Left renal cortex interstitium (tissue), 4 donors: ENCODE measurements at regions not wholly inside any gene's neighbourhood (a gene's known extent, or its start where the extent isn't known, plus 50 kb on each side); places are given as distances from the start of the nearest gene placed in this dataset.
"Not testable (repeated sequence)": the region's sequence is repeated elsewhere in the genome, so short reads cannot be mapped to it uniquely, and the experiment has no call there.

Experiments
- DNase-seq, 4 donors: peaks; one replicate each; pipeline ENCODE4 v3.0.0-alpha.2; 2013; ENCODE audit warnings: low read depth in 4 of 4, low spot score in 2 of 4, missing footprints in 1 of 4

DNA sequence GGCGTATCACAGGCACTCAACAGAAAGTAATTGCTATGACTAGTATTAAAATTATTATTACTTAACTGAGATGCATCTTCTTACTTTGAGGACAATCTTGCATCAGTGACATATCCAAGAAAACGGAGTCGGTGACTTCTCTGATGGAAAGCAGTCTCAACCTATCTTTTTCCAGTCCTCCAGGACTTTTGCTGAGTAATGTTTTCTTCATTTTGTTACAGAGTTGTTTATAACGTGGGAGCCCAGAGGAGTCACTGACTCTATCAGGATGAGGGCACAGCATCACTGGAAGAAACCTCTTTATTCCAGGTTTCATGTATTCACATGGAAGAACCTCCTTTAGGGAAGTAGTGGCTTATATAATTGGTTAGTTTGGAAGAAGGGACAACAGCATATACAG, 51.5 kb upstream of the MELK start:
- DNase-seq, result no peak

DNA sequence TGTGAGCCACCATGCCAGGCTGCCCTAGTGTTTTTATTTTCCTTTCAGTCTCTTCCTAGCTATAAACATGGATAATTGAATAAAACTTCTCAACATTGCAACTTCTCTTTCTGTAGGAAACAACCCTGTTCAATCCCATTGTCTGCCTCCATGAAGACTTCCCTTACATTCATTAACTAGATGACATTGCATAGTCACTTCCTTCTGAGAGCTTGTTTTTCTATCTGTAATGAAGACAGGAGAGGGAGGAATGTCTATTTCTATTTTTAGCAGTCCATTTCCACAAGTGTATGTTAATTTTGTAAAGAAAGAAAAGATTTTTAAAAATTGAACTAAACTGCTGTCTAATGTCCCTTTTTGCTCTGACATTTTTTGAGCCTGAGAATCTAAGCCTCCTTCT, 55.6 kb upstream of the MELK start:
- no peak for DNase-seq

DNA sequence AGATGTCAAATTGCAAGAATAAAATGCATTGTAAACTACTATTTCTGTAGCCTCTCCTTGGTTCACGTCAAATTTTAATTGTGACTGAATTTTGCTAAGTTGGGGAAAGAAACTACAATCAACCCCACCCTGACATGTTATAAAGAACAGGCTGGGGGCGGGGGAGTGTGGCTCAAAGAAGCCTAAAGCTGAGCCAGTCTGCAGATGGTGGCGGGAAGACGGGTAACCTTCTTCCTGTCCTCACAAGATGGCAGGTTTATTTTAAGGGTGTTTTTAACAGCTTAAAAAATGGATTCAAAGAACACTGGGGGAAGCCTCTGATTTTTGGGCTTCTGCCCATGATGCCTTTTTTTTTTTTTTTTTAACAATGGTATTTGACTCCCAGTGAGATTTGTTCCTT, 68.5 kb upstream of the MELK start:
- no peak for DNase-seq

DNA sequence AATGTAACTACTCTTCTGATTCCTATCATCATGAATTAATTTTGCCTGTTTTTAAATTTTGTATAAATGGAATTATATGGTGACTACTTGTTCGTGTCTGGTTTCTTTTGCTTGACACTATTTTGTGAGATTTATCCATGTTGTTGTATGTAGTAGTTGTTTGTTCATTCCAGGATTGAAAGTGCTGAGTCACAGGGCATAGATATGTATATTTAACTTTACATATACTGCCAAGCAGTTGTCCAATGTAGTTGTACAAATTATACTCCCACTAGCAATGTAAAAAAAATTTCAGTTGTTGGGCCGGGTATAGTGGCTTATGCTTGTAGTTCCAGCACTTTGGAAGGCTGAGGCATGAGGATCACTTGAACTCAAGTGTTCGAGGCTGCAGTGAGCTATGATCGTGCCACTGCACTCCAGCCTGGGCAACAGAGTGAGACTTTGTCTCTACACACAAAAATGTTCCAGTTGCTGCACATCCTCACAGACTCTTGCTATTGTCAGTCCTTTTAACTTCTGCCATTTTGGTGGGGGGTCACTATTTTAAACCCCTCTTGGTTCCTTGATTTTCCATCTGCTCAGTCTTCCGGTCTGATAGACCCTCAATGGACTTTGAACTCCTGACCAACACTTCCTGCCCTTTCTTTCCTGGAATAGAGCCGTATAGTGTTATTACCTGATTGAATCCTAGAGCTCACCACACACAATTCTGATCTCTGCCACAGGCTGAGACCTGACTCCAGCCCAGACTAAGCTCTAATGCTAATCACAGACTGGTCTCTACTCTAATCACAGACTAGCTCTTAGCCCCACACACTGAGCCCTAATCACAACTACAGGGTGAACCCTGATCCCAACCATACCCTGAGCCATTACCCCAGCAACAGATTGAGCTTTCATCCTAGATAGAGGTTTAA, 69.3 kb upstream of the MELK start:
- DNase-seq, result no peak

DNA sequence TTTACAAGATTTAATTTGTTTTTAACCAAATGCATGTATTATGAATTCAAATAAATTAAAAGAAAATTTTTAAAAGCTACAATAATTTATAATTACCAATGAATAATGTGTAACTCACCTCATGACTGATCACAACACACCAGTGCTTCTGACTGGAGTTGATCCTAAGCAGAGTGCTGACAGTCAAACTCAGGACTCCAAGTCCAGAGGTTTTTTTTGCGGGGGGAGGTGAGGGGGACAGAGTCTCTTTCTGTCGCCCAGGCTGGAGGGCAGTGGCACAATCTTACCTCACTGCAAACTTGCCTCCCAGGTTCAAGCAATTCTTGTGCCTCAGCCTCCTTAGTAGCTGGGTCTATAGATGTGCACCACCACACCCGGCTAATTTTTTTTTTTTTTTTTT, 71.0 kb upstream of the MELK start:
- no peak for DNase-seq

DNA sequence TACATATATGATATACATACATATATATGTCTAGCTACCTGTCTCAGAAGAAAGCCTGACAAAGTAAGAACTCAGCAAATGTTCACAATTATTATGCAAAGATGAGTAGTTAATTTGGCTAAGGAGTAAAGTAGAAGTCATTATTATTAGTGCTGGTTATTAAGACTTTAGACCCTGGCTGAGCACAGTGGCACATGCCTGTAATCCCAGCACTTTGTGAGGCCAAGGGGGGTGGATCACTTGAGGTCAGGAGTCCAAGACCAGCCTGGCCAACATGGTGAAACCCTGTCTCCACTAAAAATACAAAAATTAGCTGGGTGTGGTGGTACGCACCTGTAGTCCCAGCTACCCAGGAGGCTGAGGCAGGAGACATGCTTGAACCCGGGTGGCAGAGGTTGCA, 71.8 kb upstream of the MELK start:
- not testable (repeated sequence) for DNase-seq

DNA sequence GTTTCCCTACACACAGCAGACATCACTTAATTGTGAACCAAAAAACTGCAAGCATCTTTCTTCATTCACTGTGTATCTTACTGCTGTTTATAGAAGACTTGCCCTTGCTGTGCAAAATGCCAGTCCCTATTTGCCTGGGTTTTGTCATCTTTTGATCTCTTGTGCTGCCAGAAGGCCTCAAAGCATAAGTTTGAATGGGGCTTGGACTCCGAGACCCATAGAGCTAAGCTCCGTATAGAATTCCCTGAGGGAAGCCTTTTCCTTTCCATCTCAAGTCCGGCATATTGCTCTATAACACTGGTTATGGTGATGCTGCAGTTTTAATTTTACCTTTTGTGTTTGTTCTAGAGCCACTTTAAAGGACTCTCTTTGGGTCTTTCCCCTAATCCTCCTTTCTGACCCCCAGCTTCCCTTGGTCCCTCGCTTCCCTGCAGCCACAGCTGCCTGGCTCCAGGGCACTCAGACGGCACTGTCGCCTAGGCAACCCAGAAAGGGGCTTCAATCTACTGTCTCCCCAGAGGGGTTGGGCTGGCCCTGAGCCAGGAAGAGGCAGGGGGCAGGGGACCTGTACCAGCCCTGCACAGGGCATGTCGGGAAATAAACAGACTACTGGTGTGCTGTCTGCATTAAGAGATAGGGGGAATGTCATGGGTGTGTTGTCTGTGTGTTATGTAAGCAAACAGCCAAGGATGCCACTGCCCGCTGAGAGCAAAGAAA, 73.4 kb upstream of the MELK start:
- DNase-seq, result peak in 1 of 4 donors; percentile 65

DNA sequence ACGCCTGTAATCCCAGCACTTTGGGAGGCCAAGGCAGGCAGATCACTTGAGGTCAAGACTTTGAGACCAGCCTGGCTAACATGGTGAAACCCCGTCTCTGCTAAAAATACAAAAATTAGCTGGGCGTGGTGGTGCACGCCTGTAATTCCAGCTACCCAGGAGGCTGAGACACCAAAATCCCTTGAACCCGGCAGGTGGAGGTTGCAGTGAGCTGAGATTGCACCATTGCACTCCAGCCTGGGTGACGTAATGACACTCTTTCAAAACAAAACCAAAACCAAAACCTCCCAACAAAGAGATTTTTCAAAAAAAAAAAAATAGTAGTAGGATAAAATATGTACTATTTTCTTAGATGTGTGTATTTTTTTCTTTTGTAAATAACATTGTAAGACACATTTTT, 79.1 kb upstream of the MELK start:
- DNase-seq, result not testable (repeated sequence)

DNA sequence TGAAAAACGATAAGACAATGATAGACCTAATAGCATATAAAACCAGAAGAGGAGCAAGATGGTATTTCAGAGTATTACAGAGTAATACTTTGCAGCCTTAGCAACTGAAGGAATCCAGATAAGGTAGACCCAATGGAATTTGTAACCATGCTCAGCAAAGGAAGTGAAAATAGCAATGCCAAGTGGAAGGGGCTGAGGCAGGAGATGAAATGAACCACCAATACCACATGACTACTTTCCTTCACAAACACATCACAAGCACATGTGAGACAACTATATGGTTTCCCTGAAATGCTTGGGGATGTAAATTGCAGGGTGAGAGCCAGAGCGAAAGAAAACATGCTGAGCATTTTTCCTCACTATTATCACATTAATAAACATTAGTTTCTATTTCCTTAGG, 79.8 kb upstream of the MELK start:
- no peak for DNase-seq

DNA sequence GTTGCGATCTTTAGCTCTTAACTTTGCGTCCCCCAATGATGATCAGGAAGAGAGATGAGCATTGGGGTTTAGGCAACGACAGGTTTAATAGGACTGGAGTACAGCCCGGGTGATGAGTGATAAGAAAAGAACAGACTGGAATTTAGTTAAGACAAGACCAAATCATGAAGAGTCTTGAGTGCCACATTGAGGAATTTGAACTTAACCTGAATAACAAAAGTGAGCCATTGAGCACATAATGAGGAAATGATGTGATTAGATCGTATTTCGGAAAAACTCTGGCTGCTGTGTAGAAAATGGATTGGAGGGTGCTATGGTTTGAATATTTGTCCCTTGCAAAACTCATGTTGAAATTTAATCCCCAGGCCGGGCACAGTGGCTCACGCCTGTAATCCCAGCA, 83.2 kb upstream of the MELK start:
- DNase-seq, result no peak

DNA sequence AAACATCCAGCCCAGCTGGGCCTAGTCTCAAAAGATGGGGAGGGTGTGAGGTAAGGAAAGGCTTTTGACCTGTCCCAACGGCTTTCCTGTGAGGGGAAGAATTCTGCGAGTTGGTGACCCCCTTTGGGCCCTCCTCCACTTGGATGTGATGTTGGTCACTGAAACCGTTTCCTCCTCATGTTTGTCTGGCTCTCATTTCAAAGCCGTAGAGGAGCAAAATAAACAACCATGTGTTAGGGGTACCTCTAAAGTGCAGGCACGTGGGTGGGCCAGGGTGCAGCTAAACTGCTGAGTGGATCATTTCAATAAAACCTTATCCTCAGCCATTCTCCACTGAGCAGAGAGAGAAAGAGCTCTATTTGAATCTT, 84.3 kb upstream of the MELK start:
- no peak for DNase-seq

DNA sequence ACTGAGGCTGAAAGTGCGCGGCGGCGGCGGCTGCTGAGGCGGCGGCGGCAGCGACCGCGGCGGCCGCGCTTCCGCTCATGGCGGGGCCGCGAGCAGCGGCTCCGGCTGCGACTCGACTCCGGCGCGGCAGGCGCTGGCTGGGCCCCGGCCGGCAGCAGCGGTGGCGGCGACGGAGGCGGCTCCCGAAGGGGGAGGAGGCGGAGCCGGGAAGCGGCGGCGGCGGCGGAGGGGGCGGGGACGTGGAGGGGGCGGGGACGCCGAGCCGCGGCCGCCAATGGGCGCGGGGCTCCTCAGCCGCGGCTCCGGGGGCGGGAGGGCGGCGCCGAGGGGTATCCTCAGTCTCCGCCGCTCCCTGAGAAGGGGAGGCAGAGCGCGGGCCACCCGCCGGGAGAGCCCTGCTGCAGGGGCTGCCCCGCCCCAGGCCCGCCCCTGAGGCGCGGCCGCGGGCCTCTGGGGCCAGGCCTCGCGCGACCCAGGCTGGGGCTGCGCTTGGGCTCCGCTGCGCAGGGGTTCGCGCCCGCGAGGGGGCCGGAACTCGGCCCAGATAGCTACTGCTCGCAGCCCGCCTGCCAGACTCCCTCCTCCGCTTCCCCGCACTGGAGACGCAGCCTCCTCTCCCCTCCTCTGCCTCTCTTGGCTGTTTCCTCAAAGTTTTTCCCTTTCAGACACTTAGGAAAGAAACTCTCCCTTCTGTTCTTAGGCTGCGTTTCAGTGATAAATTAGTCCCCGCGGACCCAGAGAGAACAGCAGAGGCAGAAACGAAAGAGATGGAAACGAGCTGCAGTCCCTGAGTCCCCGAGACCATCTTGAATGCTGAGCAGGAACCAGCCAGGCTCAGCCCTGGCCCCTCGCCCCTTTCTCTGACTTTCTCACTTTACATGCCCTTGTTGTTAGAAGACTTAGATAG, 85.0 kb upstream of the MELK start:
- peak; percentile 78 to 86 (median 82) for DNase-seq

DNA sequence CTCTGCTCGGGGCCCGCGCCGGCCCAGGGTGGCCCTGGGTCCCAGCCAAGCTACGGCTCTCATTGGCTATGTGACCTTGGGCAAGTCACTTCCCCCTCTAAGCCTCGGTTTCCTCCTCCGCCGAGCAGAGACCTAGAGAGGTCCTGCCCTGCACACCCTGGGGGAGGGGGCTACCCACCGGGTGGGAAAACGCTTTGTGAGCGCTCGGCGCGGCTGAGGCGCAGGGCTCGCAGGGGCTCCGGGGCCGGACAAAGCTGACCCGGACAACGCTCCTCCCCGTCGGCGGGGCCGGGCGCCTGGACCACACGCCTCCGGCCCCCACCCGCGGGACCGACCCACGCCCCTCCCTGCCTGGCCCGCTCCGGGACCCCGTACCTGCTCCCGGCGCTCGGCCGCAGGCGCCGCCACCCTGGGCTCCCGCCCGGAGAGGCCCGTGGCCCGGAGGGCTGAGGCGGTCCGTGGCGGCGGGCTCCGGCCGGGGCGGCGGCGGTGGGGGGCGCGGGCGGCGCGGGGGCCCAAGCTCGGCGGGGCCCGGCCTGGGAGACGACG, 85.7 kb upstream of the MELK start:
- DNase-seq, result no peak

DNA sequence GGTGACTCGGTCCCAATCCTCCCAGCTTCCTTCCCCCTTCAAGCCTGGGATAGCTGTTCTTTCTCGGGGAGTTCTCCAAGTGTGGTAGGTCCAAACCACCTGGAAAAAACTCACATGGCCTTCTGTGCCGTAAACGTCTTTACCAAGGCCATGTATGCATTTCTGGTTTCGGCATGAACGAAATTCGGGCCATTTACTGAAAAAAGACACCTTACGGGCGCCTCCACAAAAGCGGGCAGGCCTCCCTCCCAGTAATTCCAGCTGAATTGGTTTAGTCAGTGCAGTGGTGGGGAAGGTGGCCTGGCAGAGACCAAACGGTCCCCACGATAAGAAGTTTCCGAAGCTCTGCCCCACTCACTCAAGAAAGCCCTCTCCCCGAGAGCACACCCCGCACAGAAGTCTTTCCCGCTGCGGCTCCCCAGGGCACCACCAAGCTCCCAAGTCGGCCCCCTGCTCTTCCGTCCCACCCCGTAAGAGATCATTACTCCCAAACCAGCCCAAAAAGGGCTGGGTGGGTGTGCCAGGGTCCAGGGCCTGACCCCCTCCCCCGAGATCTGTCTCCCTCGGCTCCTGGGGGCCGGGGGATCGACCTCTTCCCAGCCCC, 86.3 kb upstream of the MELK start:
- no peak for DNase-seq

DNA sequence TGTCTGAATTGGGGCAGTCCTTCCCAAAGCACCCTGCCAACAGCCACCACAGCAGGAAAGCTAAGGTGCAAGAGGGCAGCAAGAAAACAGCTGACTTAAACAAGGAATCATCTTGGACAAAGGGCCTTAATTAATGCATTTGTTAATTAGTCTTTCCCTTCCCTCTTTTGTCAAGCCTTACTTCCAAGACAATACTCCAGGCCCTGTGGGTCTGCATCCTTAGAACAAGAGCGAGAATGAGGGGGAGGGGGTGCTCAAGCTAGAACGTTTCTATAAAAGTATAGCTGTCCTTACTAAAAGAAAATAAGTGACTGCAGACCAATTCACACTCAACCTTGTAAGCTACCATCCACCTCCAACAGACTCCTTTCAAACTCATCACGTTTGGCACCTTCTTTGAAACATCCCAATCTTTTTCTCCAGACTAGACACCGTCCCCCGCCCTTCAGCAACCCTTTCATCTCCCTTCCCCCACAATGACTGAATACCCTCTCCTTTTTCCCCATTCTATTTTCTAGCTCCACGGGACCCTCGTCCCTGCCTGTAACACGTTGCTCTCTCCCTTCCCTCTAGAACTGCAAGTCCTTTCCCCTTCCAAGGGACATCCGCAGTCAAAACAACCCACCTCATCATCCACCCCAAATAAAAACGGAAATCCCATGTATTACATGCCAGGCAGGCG, 85.7 kb upstream of the RNF38 start:
- DNase-seq, result no peak

DNA sequence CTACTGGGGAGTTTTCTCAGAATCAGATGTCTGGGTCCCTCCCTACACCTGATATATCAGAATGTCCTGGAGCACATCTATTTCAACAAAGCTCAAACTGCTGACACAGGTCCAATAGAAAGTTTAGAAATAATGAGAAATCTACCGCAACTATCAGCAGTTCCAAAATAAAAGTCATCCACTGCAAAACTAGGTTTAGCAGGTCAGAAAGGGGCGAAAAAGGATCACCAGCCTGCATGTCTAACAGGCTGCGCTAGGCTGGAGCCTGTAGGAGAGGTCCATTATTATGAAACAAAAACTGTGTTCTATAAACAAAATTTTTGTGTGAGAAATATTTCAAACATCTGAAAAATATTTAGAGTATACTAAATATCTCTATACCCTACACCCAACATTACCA, 84.1 kb upstream of the RNF38 start:
- DNase-seq, result no peak

DNA sequence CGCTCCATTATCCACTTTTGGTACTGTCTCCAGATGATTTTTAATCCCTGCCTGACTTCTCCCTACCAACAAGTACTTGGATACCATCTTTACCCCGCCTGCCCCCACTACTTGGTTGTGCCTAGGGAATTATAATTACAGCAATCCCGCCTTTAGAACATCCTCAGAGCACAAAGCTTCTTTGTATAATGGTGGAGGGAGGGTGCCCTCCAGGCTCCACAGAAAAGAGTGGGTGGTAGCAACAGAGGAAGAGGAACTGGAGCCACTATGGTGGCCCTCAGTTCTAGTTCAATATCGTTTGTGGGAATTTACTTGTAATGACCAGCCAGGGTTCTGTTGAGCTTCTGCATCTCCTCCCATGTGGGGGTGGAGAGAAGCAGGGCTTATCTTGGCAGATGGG, 79.0 kb upstream of the RNF38 start:
- no peak for DNase-seq

DNA sequence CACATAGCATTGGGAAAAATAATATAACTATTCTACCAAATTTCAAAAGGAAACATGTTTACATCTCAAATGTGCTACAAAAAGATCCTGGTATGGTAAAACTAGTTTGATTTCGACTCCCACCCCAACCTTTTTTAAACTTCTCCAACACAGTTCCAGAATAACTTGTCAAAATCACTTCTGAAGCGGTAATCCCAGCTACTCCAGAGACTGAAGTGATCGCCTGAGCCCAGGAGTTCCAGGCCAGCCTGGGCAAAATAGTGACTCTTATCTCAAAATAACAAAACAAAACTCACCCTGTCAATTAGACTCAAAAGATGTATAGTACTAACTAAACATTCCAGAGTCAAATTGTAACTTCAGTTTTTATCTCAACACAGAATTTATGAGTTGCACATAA, 71.3 kb upstream of the RNF38 start:
- DNase-seq, result no peak

DNA sequence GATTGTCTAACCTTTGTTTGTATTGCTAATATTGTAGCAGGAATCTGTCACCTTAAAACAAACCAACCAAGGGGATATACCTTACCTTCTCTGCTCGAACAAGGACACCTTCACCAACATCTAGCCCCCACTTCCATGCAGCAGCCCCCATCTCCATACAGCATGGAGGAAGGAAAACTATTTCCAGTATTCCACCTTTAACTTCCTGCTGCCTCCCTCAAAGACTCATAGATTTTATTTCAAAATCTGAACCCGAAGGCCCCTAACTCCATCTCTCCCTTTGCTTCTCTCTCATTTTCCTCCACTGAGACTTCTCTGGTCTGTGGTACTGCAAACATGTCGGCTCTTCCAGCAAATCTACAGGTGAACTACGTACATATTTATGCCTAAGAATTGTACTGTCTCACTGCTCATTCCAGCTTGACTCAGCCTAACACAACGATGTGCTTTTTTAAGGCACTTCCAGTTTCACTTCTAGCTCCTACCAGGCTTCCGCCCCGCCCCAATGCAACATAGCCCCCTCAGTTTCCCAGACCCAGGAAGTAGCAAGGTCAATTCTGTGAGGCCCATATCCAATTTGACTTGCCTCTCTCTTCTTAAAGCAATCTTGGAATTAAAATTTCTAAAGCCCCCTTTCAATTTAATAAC, 70.7 kb upstream of the RNF38 start:
- DNase-seq, result no peak
